Type B pancreatic cell (in vitro differentiated cells): ENCODE measurements at regions not wholly inside any gene's neighbourhood (a gene's known extent, or its start where the extent isn't known, plus 50 kb on each side); places are given as distances from the start of the nearest gene placed in this dataset.

Source experiments
- DNase-seq: peaks from one replicate; pipeline ENCODE4 v3.0.0; 2021; ENCODE audit warnings: mixed read lengths; ENCODE audit not compliant: unreplicated experiment; ENCODE audit errors: extremely low spot score
- H3K27ac Mint-ChIP-seq: 2 replicates; pipeline ENCODE4 v1.8.0; 2021; ENCODE audit warnings: mild to moderate bottlenecking, mixed read lengths
- H3K27me3 Mint-ChIP-seq: 2 replicates; pipeline ENCODE4 v1.8.0; 2021; ENCODE audit warnings: mixed read lengths
- H3K36me3 Mint-ChIP-seq: 2 replicates; pipeline ENCODE4 v1.8.0; 2021; ENCODE audit warnings: mixed read lengths
- H3K4me1 Mint-ChIP-seq: one replicate; pipeline ENCODE4 v1.8.0; 2021; ENCODE audit warnings: mixed read lengths; ENCODE audit not compliant: unreplicated experiment
- H3K4me3 Mint-ChIP-seq: 2 replicates; pipeline ENCODE4 v1.8.0; 2021; ENCODE audit warnings: mild to moderate bottlenecking, mixed read lengths
- H3K9me3 Mint-ChIP-seq: 2 replicates; pipeline ENCODE4 v1.8.0; 2021; ENCODE audit warnings: mixed read lengths
- TF ChIP-seq, protein P1 (sequence below): fragments of 200-600 bp; sonication (generic); conservative IDR thresholded peaks from 2 replicates; pipeline ENCODE4 v1.5.0; 2021; ENCODE audit warnings: antibody characterized with exemption, mild to moderate bottlenecking

GRCh38 chr10:44564790-44565189 is 179.9 kb upstream of the CXCL12 start:
- H3K9me3 Mint-ChIP-seq = no peaks in the 10 kb centered on the region
- peaks cover 9% of the 10 kb centered on the region for H3K4me1 Mint-ChIP-seq
- no peak overlapping the region for H3K27ac Mint-ChIP-seq
- H3K36me3 Mint-ChIP-seq = no peaks in the 10 kb centered on the region
- TF ChIP-seq, protein P1, sequence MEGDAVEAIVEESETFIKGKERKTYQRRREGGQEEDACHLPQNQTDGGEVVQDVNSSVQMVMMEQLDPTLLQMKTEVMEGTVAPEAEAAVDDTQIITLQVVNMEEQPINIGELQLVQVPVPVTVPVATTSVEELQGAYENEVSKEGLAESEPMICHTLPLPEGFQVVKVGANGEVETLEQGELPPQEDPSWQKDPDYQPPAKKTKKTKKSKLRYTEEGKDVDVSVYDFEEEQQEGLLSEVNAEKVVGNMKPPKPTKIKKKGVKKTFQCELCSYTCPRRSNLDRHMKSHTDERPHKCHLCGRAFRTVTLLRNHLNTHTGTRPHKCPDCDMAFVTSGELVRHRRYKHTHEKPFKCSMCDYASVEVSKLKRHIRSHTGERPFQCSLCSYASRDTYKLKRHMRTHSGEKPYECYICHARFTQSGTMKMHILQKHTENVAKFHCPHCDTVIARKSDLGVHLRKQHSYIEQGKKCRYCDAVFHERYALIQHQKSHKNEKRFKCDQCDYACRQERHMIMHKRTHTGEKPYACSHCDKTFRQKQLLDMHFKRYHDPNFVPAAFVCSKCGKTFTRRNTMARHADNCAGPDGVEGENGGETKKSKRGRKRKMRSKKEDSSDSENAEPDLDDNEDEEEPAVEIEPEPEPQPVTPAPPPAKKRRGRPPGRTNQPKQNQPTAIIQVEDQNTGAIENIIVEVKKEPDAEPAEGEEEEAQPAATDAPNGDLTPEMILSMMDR = no peak
- DNase-seq = no peak
- peaks cover 5% of the 10 kb centered on the region for H3K27me3 Mint-ChIP-seq
- no peak overlapping the region for H3K4me3 Mint-ChIP-seq

DNA sequence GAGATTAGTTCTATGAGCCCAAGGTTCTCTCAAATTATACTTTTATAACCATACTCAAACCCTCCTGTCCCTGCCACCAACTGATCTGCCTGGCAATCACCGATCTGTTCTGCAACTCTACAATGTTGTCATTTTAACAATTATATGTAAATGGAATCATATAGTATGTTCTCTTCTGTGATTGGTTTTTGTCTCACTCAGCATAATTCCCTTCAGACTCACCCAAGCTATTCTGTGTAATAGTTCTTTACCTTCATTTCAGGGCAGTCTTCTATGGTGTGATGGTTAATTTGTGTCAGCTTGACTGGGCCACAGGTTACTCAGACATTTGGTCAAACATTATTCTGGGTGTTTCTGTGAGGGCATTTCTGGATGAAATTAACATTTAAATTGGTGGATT is 181.9 kb upstream of the CXCL12 start:
- Mint-ChIP-seq H3K27me3 (no peaks in the 10 kb centered on the region), H3K4me1 (peaks cover 9% of the 10 kb centered on the region), H3K36me3 (no peaks in the 10 kb centered on the region), H3K27ac (no peak overlapping the region), H3K9me3 (no peaks in the 10 kb centered on the region), H3K4me3 (no peak overlapping the region)
- no peak for DNase-seq
- TF ChIP-seq, protein P1 = no peak

DNA sequence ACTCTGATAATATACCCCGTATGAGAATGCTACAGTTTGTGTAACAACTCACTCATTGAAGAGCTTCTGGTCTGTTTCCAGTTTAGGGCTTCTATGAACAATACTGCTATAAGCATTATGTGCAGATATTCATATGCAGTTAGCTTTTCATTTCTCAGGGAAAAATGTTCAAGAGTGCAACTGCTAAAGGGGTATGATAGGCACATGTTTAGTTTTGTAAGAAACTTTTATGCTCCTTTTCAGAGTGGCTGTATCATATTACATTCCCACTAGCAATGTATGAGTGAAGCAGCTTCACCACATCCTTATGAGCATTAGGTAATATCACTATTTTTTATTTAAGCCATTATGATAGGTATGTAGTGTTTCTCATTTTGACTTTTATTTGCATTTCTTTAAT is 182.6 kb upstream of the CXCL12 start:
- H3K27ac Mint-ChIP-seq = no peak overlapping the region
- TF ChIP-seq, protein P1 = no peak
- H3K27me3 Mint-ChIP-seq = no peaks in the 10 kb centered on the region
- H3K4me3 Mint-ChIP-seq = no peak overlapping the region
- H3K36me3 Mint-ChIP-seq = no peaks in the 10 kb centered on the region
- no peak for DNase-seq
- no peaks in the 10 kb centered on the region for H3K9me3 Mint-ChIP-seq
- H3K4me1 Mint-ChIP-seq = peaks cover 9% of the 10 kb centered on the region

- Mint-ChIP-seq H3K36me3 (no peaks in the 10 kb centered on the region), H3K27ac (no peak overlapping the region), H3K9me3 (no peaks in the 10 kb centered on the region), H3K4me3 (no peak overlapping the region), H3K4me1 (peaks cover 9% of the 10 kb centered on the region), H3K27me3 (no peaks in the 10 kb centered on the region)
- TF ChIP-seq, protein P1 = no peak
- DNase-seq = no peak
Measured at GRCh38 chr10:44569193-44570091, 184.5 kb upstream of the CXCL12 start.

DNA sequence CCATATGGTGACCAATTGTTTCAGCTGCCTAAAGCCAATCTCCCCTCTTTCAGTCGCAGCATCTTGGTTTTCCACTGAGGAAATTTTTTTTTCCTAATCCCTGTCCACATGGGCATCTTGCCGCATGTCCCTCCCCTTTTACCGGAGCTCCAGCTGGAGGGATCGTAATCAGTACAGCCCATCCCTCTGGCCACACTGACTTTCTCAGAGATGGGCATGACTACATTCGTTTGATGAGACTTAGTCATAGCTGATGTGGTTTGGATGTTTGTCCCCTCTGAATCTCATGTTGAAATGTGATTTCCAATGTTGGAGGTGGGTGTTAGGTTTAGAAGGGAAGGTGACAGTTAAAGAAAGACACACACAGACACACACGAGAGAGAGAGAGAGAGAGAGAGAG is 186.8 kb upstream of the CXCL12 start:
- no peak for DNase-seq
- no peak overlapping the region for H3K4me3 Mint-ChIP-seq
- H3K4me1 Mint-ChIP-seq = peaks cover 9% of the 10 kb centered on the region
- H3K27me3 Mint-ChIP-seq = no peaks in the 10 kb centered on the region
- no peaks in the 10 kb centered on the region for H3K36me3 Mint-ChIP-seq
- no peaks in the 10 kb centered on the region for H3K9me3 Mint-ChIP-seq
- TF ChIP-seq, protein P1 = no peak
- H3K27ac Mint-ChIP-seq = no peak overlapping the region
